ENCODE measurements at regions not wholly inside any gene's neighbourhood (a gene's known extent, or its start where the extent isn't known, plus 50 kb on each side); places are given as distances from the start of the nearest gene placed in this dataset.
"Not testable (repeated sequence)": the region's sequence is repeated elsewhere in the genome, so short reads cannot be mapped to it uniquely, and the experiment has no call there.

DNA sequence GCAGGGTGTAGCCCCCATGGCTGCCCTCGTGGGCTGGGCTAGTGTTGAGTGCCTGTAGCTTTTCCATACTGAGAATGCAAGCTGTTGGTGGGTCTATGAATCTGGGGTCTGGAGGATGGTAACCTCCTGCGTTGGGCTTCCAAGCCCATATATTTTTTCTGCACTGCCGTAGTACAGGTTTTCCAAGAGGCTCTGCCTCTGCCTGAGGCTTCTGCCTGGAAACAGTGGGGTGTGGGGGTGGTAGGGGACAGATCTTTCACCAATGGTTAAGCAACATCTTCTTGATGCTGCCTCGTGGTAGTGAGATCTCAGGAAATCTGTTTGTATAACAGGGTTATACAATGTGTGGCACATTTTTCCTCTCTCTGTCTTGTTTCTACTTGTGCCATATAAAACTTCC lies 189.0 kb upstream of the ZNF519 start:
- not testable (repeated sequence) for DNase-seq

DNA sequence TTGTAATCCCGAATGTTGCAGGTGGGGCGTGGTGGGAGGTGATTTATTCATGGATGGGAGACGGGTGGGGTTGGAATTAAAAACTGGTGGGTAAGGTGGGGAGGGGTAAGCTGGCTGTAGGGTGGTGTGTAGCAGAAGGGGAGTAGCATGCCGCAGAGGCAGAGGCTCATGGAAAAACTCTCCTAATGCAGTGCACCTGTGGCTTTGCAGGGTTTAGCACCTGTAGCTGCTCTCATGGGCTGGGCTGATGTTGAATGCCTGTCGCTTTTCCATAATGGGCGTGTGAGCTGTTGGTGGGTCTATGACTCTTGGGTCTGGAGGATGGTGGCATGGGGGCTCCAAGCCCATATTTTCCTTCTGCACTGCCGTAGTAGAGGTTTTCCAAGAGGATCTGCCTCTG lies 169.0 kb upstream of the ZNF519 start:
- DNase-seq: not testable (repeated sequence)

DNA sequence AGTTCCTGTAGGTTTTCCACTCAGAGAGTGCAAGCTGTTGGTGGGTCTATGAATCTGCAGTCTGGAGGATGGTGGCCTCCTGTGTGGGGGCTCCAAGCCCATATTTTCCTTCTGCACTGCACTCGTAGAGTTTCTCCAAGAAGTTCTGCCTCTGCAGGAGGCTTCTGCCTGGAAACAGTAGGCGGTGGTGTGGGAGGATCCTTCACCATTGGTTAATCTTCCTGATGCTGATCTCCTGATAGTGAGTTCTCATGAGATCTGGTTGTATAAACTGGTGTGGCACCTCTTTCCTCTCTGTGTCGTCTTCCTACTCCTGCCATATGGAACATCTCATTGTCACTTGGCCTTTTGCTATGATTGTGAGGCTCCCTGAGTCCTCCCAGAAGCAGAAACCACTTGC lies 162.8 kb upstream of the ZNF519 start:
- DNase-seq: not testable (repeated sequence)

DNA sequence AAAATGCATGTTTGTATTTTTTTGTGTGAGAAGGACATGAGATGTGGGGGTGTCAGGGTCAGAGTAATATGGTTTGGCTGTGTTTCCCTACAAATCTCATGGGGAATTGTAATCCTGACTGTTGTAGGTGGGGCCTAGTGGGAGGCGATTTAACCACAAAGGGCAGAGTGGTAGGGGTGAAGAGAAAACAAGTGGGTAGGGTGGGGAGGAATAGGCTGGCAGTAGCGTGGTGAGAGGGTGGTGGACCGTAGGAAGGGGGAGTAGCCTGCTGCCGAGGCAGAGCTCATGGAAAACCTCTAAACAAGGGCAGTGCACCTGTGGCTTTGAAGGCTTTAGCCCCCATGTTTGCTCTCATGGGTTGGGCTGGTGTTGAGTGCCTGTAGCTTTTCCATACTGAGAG lies 152.8 kb upstream of the ZNF519 start:
- no peak for DNase-seq

DNA sequence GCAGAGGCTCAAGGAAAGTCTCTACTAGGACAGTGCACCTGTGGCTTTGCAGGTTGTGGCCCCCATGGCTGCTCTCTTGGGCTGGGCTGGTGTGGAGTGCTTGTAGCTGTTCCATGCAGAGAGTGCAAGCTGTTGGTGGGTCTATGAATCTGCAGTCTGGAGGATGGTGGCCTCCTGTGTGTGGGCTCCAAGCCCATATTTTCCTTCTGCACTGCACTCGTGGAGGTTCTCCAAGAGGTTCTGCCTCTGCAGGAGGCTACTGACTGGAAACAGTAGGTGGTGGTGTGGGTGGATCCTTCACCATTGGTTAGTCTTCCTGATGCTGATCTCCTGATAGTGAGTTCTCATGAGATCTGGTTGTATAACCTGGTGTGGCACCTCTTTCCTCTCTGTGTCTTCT lies 143.2 kb upstream of the ZNF519 start:
- not testable (repeated sequence) for DNase-seq

DNA sequence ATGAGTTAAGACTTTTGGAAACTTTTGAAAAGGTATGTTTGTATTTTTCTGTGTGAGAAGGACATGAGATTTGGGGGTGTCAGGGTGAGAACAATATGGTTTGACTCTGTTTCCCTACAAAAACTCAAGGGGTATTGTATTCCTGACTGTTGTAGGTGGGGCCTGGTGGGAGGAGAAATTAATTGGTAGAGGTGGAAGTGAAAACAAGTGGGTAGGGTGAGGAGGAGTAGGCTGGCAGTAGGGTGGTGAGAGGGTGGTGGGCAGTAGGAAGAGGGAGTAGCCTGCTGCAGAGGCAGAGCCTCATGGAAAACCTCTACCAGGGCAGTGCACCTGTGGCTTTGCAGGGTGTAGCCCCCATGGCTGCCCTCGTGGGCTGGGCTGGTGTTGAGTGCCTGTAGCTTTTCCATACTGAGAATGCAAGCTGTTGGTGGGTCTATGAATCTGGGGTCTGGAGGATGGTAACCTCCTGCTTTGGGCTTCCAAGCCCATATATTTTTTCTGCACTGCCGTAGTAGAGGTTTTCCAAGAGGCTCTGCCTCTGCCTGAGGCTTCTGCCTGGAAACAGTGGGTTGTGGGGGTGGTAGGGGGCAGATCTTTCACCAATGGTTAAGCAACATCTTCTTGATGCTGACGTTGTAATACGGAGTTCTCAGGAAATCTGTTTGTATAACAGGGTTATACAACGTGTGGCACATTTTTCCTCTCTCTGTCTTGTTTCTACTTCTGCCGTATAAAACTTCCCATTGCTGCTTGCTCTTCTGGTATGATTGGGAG lies 133.6 kb upstream of the ZNF519 start:
- not testable (repeated sequence) for DNase-seq

DNA sequence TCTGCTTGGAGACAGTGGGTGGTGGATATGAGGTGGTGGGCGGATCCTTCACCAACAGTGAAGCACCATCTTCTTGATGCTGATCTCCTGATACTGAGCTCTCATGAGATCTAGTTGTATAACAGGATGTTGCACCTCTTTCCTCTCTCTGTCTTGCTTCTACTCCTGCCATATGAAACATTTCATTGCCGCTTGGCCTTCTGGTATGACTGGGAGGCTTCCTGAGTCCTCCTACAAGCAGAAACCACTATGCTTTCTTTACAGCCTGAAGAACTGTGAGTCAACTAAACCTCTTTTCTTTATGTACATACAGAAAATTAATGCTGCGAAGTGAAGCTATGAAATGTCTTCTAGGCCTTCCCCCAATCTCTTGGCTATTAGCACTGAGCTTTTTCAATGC lies 130.6 kb upstream of the ZNF519 start:
- DNase-seq: not testable (repeated sequence)

GRCh38 chr18:14250084-14250677 lies 117.9 kb upstream of the ZNF519 start:
- not testable (repeated sequence) for DNase-seq

- DNase-seq: not testable (repeated sequence)
Observed at GRCh38 chr18:14239224-14239623, 107.0 kb upstream of the ZNF519 start.

- not testable (repeated sequence) for DNase-seq
Observed at GRCh38 chr18:14236356-14237048, 104.3 kb upstream of the ZNF519 start.

DNA sequence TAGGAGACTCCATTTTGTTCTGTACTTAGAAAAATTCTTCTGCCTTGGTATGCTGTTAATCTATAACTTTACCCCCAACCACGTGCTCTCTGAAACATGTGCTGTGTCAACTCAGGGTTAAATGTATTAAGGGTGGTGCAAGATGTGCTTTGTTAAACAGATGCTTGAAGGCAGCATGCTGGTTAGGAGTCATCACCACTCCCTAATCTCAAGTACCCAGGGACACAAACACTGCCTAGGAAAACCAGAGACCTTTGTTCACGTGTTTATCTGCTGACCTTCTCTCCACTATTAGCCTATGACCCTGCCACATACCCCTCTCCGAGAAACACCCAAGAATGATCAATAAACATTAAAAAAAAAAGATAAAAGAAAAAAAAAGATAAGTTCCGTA lies 93.0 kb upstream of the ZNF519 start:
- DNase-seq: not testable (repeated sequence)

- DNase-seq: not testable (repeated sequence)
Observed at GRCh38 chr18:14224551-14225285, 92.5 kb upstream of the ZNF519 start.

DNA sequence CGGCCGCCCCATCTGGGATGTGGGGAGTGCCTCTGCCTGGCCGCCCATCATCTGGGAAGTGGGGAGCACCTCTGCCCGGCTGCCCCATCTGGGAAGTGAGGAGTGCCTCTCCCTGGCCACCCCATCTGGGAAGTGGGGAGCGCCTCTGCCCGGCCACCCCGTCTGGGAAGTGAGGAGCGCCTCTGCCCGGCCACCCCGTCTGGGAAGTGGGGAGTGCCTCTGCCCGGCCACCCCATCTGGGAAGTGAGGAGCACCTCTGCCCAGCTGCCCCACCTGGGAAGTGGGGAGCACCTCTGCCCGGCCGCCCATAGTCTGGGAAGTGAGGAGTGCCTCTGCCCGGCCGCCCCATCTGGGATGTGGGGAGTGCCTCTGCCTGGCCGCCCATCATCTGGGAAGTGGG lies 91.7 kb upstream of the ZNF519 start:
- DNase-seq: not testable (repeated sequence)

DNA sequence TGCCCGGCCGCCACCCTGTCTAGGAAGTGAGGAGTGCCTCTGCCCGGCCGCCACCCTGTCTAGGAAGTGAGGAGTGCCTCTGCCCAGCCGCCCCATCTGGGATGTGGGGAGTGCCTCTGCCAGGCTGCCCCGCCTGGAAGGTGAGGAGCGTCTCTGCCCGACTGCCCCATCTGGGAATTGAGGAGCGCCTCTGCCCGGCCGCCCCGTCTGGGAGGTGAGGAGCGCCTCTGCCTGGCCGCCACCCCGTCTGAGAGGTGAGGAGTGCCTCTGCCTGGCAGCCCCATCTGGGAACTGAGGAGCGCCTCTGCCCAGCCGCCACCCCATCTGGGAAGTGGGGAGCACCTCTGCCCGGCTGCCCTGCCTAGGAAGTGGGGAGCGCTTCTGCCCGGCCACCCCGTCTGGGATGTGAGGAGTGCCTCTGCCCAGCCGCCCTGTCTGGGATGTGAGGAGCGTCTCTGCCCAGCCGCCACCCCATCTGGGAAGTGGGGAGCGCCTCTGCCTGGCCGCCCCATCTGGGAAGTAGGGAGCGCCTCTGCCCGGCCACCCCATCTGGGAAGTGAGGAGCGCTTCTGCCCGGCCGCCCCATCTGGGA lies 91.1 kb upstream of the ZNF519 start:
- not testable (repeated sequence) for DNase-seq

DNA sequence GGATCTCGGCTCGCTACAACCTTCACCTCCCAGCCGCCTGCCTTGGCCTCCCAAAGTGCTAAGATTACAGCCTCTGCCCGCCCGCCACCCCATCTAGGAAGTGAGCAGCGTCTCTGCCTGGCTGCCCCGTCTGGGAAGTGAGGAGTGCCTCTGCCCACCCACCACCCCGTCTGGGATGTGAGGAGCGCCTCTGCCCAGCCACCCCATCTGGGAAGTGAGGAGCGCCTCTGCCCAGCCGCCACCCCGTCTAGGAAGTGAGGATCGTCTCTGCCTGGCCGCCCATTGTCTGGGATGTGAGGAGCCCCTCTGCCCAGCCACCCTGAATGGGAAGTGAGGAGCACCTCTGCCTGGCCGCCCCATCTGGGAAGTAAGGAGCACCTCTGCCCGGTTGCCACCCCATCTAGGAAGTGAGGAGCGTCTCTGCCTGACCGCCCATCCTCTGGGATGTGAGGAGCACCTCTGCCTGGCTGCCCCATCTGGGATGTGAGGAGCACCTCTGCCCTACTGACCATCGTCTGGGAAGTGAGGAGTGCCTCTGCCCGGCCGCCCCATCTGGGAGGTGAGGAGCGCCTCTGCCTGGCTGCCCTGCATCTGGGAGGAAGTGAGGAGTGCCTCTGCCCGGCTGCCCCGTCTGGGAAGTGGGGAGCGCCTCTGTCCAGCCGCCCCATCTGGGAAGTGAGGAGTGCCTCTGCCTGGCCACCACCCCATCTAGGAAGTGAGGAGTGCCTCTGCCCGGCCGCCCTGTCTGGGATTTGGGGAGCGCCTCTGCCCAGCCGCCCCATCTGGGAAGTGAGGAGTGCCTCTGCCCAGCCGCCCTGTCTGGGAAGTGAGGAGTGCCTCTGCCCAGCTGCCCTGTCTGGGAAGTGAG lies 90.4 kb upstream of the ZNF519 start:
- not testable (repeated sequence) for DNase-seq

GRCh38 chr18:14221689-14222088 lies 89.5 kb upstream of the ZNF519 start:
- no peak for DNase-seq

GRCh38 chr18:14215952-14216351 lies 83.7 kb upstream of the ZNF519 start:
- DNase-seq: not testable (repeated sequence)

DNA sequence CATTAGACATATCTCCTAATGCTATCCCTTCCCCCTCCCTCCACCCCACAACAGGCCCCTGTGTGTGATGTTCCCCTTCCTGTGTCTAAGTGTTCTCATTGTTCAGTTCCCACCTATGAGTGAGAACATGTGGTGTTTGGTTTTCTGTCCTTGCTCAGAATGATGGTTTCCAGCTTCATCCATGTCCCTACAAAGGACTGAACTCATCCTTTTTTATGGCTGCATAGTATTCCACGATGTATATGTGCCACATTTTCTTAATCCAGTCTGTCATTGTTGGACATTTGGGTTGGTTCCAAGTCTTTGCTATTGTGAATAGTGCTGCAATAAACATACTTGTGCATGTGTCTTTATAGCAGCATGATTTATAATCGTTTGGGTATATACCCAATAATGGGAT lies 71.2 kb upstream of the ZNF519 start:
- not testable (repeated sequence) for DNase-seq

DNA sequence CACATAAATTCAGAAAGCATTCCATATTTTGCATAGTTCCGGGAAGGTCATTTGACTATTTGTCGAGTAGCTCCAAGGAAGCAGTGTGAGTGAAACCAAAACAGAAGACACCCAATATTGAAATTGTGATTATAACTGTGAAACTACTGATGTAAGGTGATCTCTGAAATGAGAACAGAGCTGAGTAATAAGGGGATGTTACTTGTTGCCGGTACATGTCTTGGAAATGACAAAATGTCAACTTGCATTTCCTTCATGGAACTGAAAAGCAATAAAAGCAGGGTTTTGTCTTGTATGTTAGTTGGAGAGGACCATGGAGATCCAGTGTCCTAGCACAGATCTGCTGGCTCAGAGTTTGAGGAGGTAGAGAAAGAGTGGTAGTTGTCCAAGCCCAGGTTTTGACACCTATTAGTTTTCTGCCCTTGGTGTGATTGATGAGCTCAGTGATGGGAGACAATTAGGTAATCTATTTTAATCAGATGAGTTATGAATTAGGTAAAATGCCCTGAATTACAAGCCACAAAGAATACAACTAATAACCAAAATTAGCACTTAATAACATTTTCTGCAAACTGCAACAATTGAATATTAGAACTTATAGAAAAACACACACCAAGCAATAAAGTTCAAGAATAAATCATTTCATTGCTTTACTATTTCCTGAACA lies 58.7 kb upstream of the ZNF519 start:
- not testable (repeated sequence) for DNase-seq

DNA sequence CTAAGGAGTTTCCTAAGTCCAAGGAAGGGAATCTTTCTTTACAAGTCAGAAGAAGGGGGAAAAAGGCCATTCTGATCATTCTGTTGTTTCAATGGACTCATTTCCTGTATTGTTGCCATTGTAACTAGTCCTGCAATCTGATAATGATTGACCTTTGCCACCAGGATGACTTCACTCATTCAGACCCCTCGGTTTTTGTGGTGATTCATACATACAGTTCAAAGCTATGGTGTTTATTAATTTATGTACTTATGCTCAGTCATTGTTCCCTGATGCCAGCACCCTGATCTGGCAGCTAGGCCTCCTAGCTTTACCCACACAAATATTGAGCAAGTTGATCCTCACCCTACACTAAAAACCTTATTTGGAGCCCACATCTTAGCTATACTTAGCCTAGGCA lies 57.6 kb upstream of the ZNF519 start:
- no peak for DNase-seq

DNA sequence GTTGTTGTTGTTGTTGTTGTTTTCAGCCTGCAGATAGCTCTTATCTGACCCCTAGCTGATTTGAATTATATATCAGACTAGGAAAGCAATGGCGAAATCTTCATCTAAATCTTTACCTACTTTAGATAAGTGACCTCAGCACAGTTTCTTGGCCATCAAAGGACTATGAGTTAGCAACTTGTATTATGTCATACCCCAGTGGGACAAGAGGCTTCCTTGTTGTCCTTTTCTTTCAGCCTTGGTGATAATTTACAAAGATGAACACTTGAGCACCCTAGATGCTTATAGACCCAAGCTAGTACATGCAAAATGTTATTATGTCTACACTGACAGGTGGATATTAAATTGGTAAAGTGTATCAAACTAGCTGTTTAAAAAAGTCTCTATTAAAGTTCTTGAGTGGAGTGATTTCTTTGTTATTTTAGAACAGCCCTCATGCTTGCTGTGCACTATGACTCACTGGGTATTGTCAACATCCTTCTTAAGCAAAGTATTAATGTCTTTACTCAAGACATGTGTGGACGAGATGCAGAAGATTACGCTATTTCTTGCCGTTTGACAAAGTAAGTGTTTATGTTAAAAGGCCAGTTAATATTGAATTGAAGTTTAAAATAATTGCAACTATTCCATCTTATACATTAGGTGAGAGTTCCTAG lies 56.6 kb upstream of the ZNF519 start:
- not testable (repeated sequence) for DNase-seq

Data from left hindlimb (tissue), 1 donor.